ENCODE measurements at regions not wholly inside any gene's neighbourhood (a gene's known extent, or its start where the extent isn't known, plus 50 kb on each side); places are given as distances from the start of the nearest gene placed in this dataset.

DNA sequence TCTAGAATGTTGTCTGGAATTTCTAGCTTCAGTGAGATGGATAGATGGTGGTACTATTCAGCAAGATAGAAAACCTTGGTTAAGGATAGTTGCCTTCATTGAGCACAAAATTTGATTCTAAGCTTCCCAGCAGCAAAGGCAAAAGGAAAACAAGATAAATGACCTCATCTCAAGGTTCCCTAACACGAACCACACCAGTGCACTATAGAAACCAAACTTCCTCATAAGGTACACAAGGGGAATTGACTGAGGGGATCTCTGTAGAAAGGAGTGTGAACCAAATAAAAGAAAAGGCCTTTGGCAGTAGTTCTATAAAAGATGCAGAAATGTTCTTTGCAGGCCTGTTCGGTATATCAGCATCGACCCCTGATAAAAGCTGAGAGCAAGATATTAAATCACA, 288.9 kb downstream of the SHQ1 start:
- no peaks in the 10 kb centered on the region for H3K4me1 ChIP-seq (ENCODE audit: insufficient read depth)
- H3K9me2 ChIP-seq (replicated peaks; ENCODE audit: insufficient read depth), result no peaks in the 10 kb centered on the region
- H3K4me3 ChIP-seq, result no peak overlapping the region
- TF ChIP-seq EZH2phosphoT487 (IDR thresholded peaks at IDR 0.05; ENCODE audit: low read depth, severe bottlenecking, unreplicated experiment) (no peak), EZH2 (IDR thresholded peaks at IDR 0.05; ENCODE audit: borderline replicate concordance) (no peak), CTCF (IDR thresholded peaks at IDR 0.05; ENCODE audit: poor library complexity) (no peak)
- no peak overlapping the region for H3K4me2 ChIP-seq
- no peak overlapping the region for H3K27ac ChIP-seq
- no peaks in the 10 kb centered on the region for H3K79me2 ChIP-seq
- no peak for DNase-seq (ENCODE audit: low spot score)
- 89% methylated on average over 3 of the region's 3 CpGs for WGBS (ENCODE audit: low lambda C conversion rate, missing lambda C conversion rate)
- no peaks in the 10 kb centered on the region for H3K9me3 ChIP-seq (ENCODE audit: low read depth)
- H4K20me1 ChIP-seq (ENCODE audit: insufficient read depth, poor library complexity, severe bottlenecking), result no peaks in the 10 kb centered on the region
- no peaks in the 10 kb centered on the region for H3K27me3 ChIP-seq
- H3K36me3 ChIP-seq (replicated peaks; ENCODE audit: insufficient read depth, low read depth), result no peaks in the 10 kb centered on the region
- no peak overlapping the region for H2AFZ ChIP-seq

DNA sequence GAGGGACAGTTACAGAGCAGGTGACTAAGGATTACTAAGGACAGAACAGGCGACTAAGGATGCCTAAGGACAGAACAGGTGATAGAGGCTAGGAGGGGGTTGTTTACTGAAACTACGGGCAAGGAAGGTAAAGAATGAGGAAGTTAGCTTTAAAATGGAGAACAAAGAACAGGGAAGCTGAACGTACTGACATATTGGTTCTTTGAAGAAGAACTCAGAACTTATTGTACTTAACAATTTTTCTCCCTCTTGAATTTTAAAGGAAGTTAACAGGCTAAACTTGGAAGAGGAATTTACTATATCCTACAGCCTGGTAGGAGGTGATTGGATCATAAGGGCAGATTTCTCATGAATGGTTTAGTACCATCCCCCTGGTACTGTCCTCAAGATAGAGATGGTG, 290.2 kb downstream of the SHQ1 start:
- Histone ChIP-seq H3K36me3 (replicated peaks; ENCODE audit: insufficient read depth, low read depth) (no peaks in the 10 kb centered on the region), H3K79me2 (no peaks in the 10 kb centered on the region), H3K27ac (no peak overlapping the region), H3K27me3 (no peaks in the 10 kb centered on the region), H2AFZ (no peak overlapping the region), H3K4me3 (no peak overlapping the region), H3K4me2 (no peak overlapping the region), H3K4me1 (ENCODE audit: insufficient read depth) (no peaks in the 10 kb centered on the region), H3K9me2 (replicated peaks; ENCODE audit: insufficient read depth) (no peaks in the 10 kb centered on the region), H3K9me3 (ENCODE audit: low read depth) (no peaks in the 10 kb centered on the region), H4K20me1 (ENCODE audit: insufficient read depth, poor library complexity, severe bottlenecking) (no peaks in the 10 kb centered on the region)
- TF ChIP-seq CTCF (IDR thresholded peaks at IDR 0.05; ENCODE audit: poor library complexity) (no peak), EZH2 (IDR thresholded peaks at IDR 0.05; ENCODE audit: borderline replicate concordance) (no peak), EZH2phosphoT487 (IDR thresholded peaks at IDR 0.05; ENCODE audit: low read depth, severe bottlenecking, unreplicated experiment) (no peak)
- DNase-seq (ENCODE audit: low spot score), result no peak
- WGBS (ENCODE audit: low lambda C conversion rate, missing lambda C conversion rate), result 96% methylated on average over 3 of the region's 3 CpGs

DNA sequence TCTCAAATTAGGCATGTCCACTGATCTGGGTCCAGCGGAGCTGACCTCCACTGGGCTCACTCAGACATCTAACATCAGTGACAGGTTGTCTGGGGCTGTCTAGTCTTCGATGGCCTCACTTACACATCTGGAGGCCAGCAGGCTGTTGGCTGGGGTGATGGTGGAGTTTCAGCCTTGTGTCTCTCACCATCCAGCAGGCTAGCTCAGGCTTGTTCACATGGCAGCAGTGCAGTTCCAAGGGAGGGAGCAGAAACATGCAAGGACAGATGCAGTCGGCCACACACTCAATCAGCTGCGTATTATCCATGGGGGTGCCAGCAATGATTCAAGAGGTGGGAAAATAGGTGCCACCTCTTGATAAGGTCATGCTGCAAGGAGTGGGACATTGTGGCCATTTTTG, 292.5 kb downstream of the SHQ1 start:
- Histone ChIP-seq H3K27me3 (no peaks in the 10 kb centered on the region), H3K4me2 (no peak overlapping the region), H3K9me2 (replicated peaks; ENCODE audit: insufficient read depth) (no peaks in the 10 kb centered on the region), H3K36me3 (replicated peaks; ENCODE audit: insufficient read depth, low read depth) (no peaks in the 10 kb centered on the region), H3K27ac (no peak overlapping the region), H2AFZ (no peak overlapping the region), H3K79me2 (no peaks in the 10 kb centered on the region), H3K4me1 (ENCODE audit: insufficient read depth) (no peaks in the 10 kb centered on the region), H3K4me3 (no peak overlapping the region), H4K20me1 (ENCODE audit: insufficient read depth, poor library complexity, severe bottlenecking) (no peaks in the 10 kb centered on the region), H3K9me3 (ENCODE audit: low read depth) (no peaks in the 10 kb centered on the region)
- TF ChIP-seq EZH2phosphoT487 (IDR thresholded peaks at IDR 0.05; ENCODE audit: low read depth, severe bottlenecking, unreplicated experiment), result no peak
- TF ChIP-seq EZH2 (IDR thresholded peaks at IDR 0.05; ENCODE audit: borderline replicate concordance), result no peak
- DNase-seq (ENCODE audit: low spot score), result no peak
- WGBS (ENCODE audit: low lambda C conversion rate, missing lambda C conversion rate), result 98% methylated on average over 4 of the region's 4 CpGs

DNA sequence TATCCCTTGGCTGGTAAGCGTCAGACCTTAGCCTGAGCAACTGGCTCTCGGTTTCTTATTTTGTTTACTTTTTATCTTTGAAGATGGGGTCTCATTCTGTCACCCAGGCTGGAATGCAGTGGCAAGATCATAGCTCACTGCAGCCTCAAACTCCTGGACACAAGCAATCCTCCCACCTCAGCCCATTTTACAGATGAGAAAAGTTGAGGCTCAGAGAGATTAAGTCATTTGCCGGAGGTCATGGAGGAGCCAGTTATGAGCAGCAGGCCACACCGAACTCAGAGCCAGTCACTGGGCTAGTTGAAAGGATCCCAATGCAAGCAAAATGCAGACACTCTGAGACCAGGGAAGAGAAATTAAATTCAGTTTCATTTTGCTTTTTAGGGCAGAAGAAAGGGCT, 293.6 kb downstream of the SHQ1 start:
- H3K27me3 ChIP-seq, result no peaks in the 10 kb centered on the region
- H3K79me2 ChIP-seq, result no peaks in the 10 kb centered on the region
- WGBS (ENCODE audit: low lambda C conversion rate, missing lambda C conversion rate), result 77% methylated on average over 4 of the region's 4 CpGs
- no peak overlapping the region for H2AFZ ChIP-seq
- no peaks in the 10 kb centered on the region for H3K36me3 ChIP-seq (replicated peaks; ENCODE audit: insufficient read depth, low read depth)
- H3K4me1 ChIP-seq (ENCODE audit: insufficient read depth), result no peaks in the 10 kb centered on the region
- H4K20me1 ChIP-seq (ENCODE audit: insufficient read depth, poor library complexity, severe bottlenecking), result no peaks in the 10 kb centered on the region
- no peak for TF ChIP-seq CTCF (IDR thresholded peaks at IDR 0.05; ENCODE audit: poor library complexity)
- no peak overlapping the region for H3K27ac ChIP-seq
- H3K9me3 ChIP-seq (ENCODE audit: low read depth), result no peaks in the 10 kb centered on the region
- no peaks in the 10 kb centered on the region for H3K9me2 ChIP-seq (replicated peaks; ENCODE audit: insufficient read depth)
- DNase-seq (ENCODE audit: low spot score), result no peak
- H3K4me3 ChIP-seq, result no peak overlapping the region
- no peak overlapping the region for H3K4me2 ChIP-seq

All from hepatocyte (in vitro differentiated cells).